RWPE1 (cell line): ENCODE measurements at regions not wholly inside any gene's neighbourhood (a gene's known extent, or its start where the extent isn't known, plus 50 kb on each side); places are given as distances from the start of the nearest gene placed in this dataset.

Experiments
- CTCF ChIA-PET: fragments of 350-600 bp; sonication (Branson Sonifier 250); formaldehyde crosslinking; extraction: SDS; loops from one replicate; lab custom pipeline; 2021; lab: Yijun Ruan, JAX
- POLR2A ChIA-PET: fragments of 400-600 bp; formaldehyde crosslinking; extraction: SDS; loops from one replicate; lab custom pipeline; 2020; ENCODE audit warnings: antibody characterized with exemption; ENCODE audit not compliant: low non-redundant PET; lab: Yijun Ruan, JAX
- DNase-seq: peaks from one replicate; pipeline ENCODE4 v3.0.0; 2012; ENCODE audit warnings: low spot score
- H3K27ac ChIP-seq: fragments of 450-650 bp; 2 replicates; pipeline ENCODE4 v1.5.1; 2017
- TF ChIP-seq, protein P1 (sequence below): fragments of 450-650 bp; conservative IDR thresholded peaks from 2 replicates; pipeline ENCODE4 v1.5.1; 2017; ENCODE audit warnings: low read depth, mild to moderate bottlenecking

DNA sequence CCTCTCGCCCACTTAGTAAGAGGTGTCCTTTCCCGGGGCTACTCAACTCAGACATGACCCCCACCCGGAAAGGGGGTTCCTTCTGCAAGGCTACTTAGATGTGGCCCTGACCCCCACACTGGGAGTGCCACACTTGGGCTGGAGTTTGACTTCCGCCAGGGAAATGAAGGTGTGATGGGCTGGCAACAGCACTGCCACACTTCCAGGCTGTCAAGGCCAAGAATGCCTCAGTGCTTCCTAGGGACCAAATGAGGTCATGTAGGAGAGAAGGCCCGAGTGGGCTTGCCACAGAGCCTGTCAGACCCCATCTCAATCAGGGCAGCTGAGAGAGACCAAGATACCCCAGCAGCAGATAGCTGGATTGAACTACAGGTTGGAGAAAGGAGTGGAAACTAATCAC, 55.5 kb downstream of the DRD1 start:
- DNase-seq, result no peak
- TF ChIP-seq, protein P1, sequence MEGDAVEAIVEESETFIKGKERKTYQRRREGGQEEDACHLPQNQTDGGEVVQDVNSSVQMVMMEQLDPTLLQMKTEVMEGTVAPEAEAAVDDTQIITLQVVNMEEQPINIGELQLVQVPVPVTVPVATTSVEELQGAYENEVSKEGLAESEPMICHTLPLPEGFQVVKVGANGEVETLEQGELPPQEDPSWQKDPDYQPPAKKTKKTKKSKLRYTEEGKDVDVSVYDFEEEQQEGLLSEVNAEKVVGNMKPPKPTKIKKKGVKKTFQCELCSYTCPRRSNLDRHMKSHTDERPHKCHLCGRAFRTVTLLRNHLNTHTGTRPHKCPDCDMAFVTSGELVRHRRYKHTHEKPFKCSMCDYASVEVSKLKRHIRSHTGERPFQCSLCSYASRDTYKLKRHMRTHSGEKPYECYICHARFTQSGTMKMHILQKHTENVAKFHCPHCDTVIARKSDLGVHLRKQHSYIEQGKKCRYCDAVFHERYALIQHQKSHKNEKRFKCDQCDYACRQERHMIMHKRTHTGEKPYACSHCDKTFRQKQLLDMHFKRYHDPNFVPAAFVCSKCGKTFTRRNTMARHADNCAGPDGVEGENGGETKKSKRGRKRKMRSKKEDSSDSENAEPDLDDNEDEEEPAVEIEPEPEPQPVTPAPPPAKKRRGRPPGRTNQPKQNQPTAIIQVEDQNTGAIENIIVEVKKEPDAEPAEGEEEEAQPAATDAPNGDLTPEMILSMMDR, result no peak
- no peak overlapping the region for H3K27ac ChIP-seq
- ChIA-PET CTCF (interaction anchor here (0.6 kb wide), 2 partner anchors 56 to 1888 kb away, joined by 4 to 6 read pairs; partner anchors contain the start of gene DRD1), POLR2A (no interaction called here)

DNA sequence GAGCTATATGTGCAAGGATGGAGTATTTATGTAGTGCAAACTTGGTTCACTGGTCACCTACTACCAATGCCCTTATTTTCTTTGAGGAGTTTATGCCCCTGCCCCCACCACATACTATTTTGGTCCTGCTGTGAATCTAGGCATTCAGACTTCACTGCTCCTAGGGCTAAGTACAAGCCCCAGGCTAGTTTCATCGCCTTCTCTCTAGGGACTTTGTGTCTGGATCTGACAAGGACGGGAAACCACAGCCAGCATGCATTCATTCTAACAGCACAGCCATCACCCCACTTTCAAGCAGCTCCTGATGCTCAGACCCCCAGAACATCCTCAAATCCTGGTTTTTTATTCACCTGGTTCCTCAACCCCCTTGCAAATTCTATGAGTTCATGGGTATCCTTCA, 56.8 kb downstream of the DRD1 start:
- TF ChIP-seq, protein P1, result no peak
- no peak overlapping the region for H3K27ac ChIP-seq
- ChIA-PET POLR2A (no interaction called here), CTCF (interaction anchor here (0.6 to 1.1 kb wide), 2 partner anchors 9 to 271 kb away, joined by 4 to 6 read pairs; no protein-coding TSS in a partner anchor)
- no peak for DNase-seq

DNA sequence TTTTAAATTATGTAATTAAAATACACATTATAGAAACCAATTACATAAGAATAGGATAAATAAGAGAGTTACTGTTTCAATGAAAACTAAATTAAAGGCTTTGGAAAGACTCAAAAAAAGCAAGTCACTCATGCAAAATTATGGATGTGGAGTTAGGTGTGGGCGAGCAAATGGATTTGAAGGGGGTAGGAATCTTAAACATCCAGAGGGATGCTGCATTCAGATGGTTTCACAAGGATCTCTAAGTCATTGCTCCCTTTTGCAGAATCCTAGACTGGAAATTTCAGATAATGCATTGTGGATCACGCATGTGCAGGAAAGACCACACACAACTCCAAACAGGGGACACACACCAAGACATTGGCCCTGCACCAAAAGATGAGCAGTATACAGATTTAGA, 57.5 kb downstream of the DRD1 start:
- H3K27ac ChIP-seq, result peak overlapping the region; percentile 58
- POLR2A ChIA-PET, result no interaction called here
- CTCF ChIA-PET, result no interaction called here
- DNase-seq, result no peak
- TF ChIP-seq, protein P1, result no peak

DNA sequence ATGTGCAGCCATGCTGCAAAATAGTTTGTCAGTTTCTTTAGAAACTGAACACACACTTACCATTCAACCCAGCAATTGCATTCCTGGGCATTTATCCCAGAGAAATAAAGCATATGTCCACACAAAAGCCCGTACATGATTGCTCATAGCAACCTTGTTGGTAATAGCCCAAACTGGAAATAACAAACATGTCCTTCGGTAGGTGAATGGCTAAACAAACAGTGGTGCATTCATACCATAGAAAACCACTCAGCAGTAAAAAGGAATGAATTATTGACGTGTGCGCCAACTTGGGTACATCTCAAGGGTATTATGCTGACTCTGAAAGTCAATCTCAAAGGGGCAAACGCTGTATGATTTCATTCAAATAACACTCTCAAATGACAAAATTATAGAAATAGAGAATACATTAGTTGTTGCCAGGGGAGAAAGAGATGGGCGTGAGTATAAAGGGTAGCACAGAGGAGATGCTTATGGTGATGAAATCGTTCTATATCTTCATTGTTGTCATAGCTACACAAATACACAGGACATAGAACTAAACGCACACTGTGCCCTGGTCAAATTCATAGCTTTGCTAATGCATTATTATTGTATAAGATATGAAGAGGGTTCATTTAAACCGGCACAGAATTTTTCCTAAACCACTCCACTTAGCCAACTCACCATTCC, 58.2 kb downstream of the DRD1 start:
- DNase-seq, result no peak

DNA sequence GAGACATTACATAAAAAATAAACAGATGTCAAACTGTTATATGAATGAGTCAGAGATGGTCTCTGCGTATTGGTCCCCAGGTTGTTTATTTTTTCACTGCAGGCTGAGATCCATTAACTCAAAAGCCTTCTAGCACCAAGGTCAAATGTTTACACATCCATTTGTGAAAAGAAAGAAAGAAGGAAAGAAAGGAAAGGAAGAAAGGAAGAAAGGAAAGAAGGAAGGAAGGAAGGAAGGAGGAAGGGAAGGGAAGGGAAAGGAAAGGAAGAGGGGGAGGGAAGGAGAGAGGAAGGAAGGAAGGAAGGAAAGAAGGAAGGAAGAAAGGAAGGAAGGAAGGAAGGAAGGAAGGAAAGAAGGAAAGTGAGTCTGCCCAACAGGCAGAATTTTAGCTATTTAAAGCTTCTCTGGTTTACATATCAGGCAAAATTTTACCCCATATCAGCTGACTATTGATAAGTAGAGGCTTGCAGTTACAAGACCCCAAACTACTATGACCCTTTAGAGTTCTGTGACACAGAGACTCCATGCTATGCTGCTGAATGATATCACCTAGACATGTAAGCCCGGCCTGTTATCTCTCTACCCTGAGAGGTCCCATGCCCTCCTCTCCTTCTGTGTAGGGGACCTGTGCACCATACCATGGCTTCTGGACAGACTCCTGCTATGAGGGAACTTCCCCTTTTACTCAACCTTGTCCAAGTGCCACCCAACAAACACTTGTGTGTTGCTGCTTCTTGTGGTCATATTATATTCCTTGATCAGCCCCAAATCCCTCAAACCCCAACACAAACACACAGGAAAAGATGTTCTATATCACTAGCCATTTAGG, 59.0 kb downstream of the DRD1 start:
- POLR2A ChIA-PET, result interaction anchor here (0.6 kb wide), 1 partner anchor 17 kb away, joined by 3 read pairs; no protein-coding TSS in a partner anchor
- CTCF ChIA-PET, result no interaction called here

More for the DNA sequence above, 58.2 kb downstream of the DRD1 start:
- TF ChIP-seq, protein P1, result no peak
- POLR2A ChIA-PET, result no interaction called here
- peak overlapping the region; percentile 58 for H3K27ac ChIP-seq
- CTCF ChIA-PET, result no interaction called here

DNA sequence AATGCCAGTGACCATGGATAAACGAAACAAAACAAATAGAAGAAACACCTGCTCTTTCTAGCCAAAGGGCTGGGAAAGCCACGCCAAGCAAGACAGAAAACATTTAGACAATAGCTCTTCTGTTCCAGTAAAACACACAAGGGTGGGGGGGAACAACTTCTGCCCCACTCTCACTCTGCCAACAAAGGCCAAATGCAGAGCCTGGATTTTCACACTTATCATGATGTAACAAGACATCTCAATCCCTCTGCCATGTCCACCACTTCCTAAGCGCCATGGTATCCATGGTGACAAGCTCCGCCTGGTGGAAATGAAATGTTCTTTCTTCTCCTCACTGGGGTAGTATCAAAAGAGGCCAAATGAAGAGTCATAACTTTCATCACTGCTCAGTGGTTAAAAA, 60.6 kb downstream of the DRD1 start:
- no peak overlapping the region for H3K27ac ChIP-seq
- POLR2A ChIA-PET, result no interaction called here
- no peak for DNase-seq
- CTCF ChIA-PET, result interaction anchor here (0.8 kb wide), 1 partner anchor 82 kb away, joined by 3 read pairs; no protein-coding TSS in a partner anchor
- TF ChIP-seq, protein P1, result no peak

More for the DNA sequence above, 59.0 kb downstream of the DRD1 start:
- no peak for DNase-seq
- H3K27ac ChIP-seq, result no peak overlapping the region
- TF ChIP-seq, protein P1, result no peak
